Large intestine (tissue), 3 donors: ENCODE measurements at regions not wholly inside any gene's neighbourhood (a gene's known extent, or its start where the extent isn't known, plus 50 kb on each side); places are given as distances from the start of the nearest gene placed in this dataset.
A peak's percentile ranks its signal among the peaks of the same experiment; 100 is the strongest.

ENCODE experiments used
- DNase-seq, 2 donors: peaks; one replicate each; pipeline versions ENCODE4 v3.0.0 to v3.0.0-alpha.2; 2013
- H3K27ac ChIP-seq: one replicate; pipeline ENCODE4 v1.5.1; 2013; ENCODE audit warnings: low read length
- H3K27me3 ChIP-seq: 2 replicates; pipeline ENCODE4 v1.6.1; 2013; ENCODE audit warnings: low read length; ENCODE audit not compliant: control insufficient read depth, insufficient read depth
- H3K36me3 ChIP-seq: 2 replicates; pipeline ENCODE4 v1.6.1; 2013; ENCODE audit warnings: low read length; ENCODE audit not compliant: control insufficient read depth, insufficient read depth
- H3K4me1 ChIP-seq: one replicate; pipeline ENCODE4 v1.6.1; 2013; ENCODE audit warnings: low read length; ENCODE audit not compliant: control insufficient read depth, insufficient read depth
- H3K4me3 ChIP-seq: one replicate; pipeline ENCODE4 v1.5.1; 2013; ENCODE audit warnings: low read length
- H3K9me3 ChIP-seq: one replicate; pipeline ENCODE4 v1.6.1; 2013; ENCODE audit warnings: mild to moderate bottlenecking, low read depth, low read length, moderate library complexity; ENCODE audit not compliant: control insufficient read depth
- WGBS: methylation state at CpG from one replicate; pipeline ENCODE4 v1.1.5; 2013; ENCODE audit warnings: low lambda C conversion rate; ENCODE audit not compliant: insufficient coverage; 5-methylcytosine and 5-hydroxymethylcytosine counted together

- H3K27ac ChIP-seq: no peak overlapping the region
- no peak for DNase-seq
- H3K27me3 ChIP-seq: no peaks in the 10 kb centered on the region
- peaks cover 1% of the 10 kb centered on the region for H3K4me1 ChIP-seq
- H3K9me3 ChIP-seq: no peaks in the 10 kb centered on the region
- no peaks in the 10 kb centered on the region for H3K36me3 ChIP-seq
- WGBS: 78% methylated on average over 1 of the region's 7 CpGs
- H3K4me3 ChIP-seq: no peak overlapping the region
Measured at GRCh38 chr2:128573116-128573515, 254.4 kb upstream of the HS6ST1 start.

GRCh38 chr2:128573531-128573930 is 254.9 kb upstream of the HS6ST1 start:
- H3K27ac ChIP-seq: no peak overlapping the region
- WGBS: no CpG with 5 or more reads among the region's 4 CpGs

GRCh38 chr2:128577141-128577930 is 258.7 kb upstream of the HS6ST1 start:
- H3K9me3 ChIP-seq: no peaks in the 10 kb centered on the region
- WGBS: 100% methylated on average over 1 of the region's 7 CpGs

More at GRCh38 chr2:128573531-128573930, 254.9 kb upstream of the HS6ST1 start:
- no peaks in the 10 kb centered on the region for H3K9me3 ChIP-seq
- H3K4me1 ChIP-seq: peaks cover 5% of the 10 kb centered on the region
- no peaks in the 10 kb centered on the region for H3K36me3 ChIP-seq
- H3K4me3 ChIP-seq: no peak overlapping the region
- DNase-seq: no peak
- H3K27me3 ChIP-seq: no peaks in the 10 kb centered on the region

GRCh38 chr2:128578406-128579390 is 260.0 kb upstream of the HS6ST1 start:
- Histone ChIP-seq H3K4me3 (no peak overlapping the region), H3K9me3 (no peaks in the 10 kb centered on the region), H3K27ac (peak overlapping the region; percentile 86), H3K27me3 (no peaks in the 10 kb centered on the region), H3K36me3 (no peaks in the 10 kb centered on the region), H3K4me1 (peaks cover 21% of the 10 kb centered on the region)
- WGBS: 90% methylated on average over 2 of the region's 10 CpGs
- peak; percentile 82 to 87 for DNase-seq

More at GRCh38 chr2:128577141-128577930, 258.7 kb upstream of the HS6ST1 start:
- DNase-seq: no peak
- Histone ChIP-seq H3K27me3 (no peaks in the 10 kb centered on the region), H3K4me1 (peaks cover 21% of the 10 kb centered on the region), H3K27ac (no peak overlapping the region), H3K36me3 (no peaks in the 10 kb centered on the region), H3K4me3 (no peak overlapping the region)

- DNase-seq: no peak
- Histone ChIP-seq H3K27ac (peak overlapping the region; percentile 61), H3K4me3 (no peak overlapping the region), H3K9me3 (peaks cover 5% of the 10 kb centered on the region), H3K4me1 (peaks cover 21% of the 10 kb centered on the region), H3K36me3 (no peaks in the 10 kb centered on the region), H3K27me3 (no peaks in the 10 kb centered on the region)
- no CpG with 5 or more reads among the region's 5 CpGs for WGBS
Measured at GRCh38 chr2:128579825-128580224, 261.2 kb upstream of the HS6ST1 start.

GRCh38 chr2:128580988-128581848 is 262.6 kb upstream of the HS6ST1 start:
- H3K4me3 ChIP-seq: no peak overlapping the region
- no CpG with 5 or more reads among the region's 6 CpGs for WGBS
- H3K9me3 ChIP-seq: peaks cover 5% of the 10 kb centered on the region

DNA sequence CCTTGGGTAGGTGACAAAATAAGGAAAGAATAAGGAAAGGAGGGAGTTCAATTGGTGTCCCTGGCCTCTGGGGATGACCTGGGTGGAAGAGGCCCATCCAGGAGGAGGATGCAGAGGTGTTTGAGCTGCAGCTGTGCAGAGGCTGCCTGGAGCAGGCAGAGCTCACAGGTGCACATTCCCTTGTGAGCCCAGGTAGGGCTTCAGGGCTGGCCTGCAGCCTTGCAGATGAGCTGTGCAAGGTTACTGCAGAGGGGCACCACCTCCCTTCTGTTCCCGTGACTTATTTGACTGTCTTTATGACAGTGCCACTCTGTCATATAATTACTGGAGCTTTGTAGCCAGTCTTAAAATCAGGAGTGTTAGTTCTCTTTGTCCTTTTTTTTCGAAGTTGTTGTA is 263.2 kb upstream of the HS6ST1 start:
- Histone ChIP-seq H3K4me1 (peaks cover 21% of the 10 kb centered on the region), H3K27me3 (no peaks in the 10 kb centered on the region), H3K9me3 (peaks cover 5% of the 10 kb centered on the region), H3K4me3 (no peak overlapping the region), H3K36me3 (no peaks in the 10 kb centered on the region), H3K27ac (no peak overlapping the region)
- WGBS: 89% methylated on average over 1 of the region's 2 CpGs
- no peak for DNase-seq

More at GRCh38 chr2:128580988-128581848, 262.6 kb upstream of the HS6ST1 start:
- Histone ChIP-seq H3K4me1 (peaks cover 21% of the 10 kb centered on the region), H3K27ac (no peak overlapping the region), H3K27me3 (no peaks in the 10 kb centered on the region), H3K36me3 (no peaks in the 10 kb centered on the region)
- DNase-seq: no peak

- WGBS: 96% methylated on average over 7 of the region's 8 CpGs
- H3K4me3 ChIP-seq: no peak overlapping the region
- DNase-seq: no peak
- peaks cover 9% of the 10 kb centered on the region for H3K4me1 ChIP-seq
- H3K27me3 ChIP-seq: no peaks in the 10 kb centered on the region
- no peak overlapping the region for H3K27ac ChIP-seq
- no peaks in the 10 kb centered on the region for H3K36me3 ChIP-seq
- peaks cover 5% of the 10 kb centered on the region for H3K9me3 ChIP-seq
Measured at GRCh38 chr2:128584296-128584890, 265.7 kb upstream of the HS6ST1 start.

- Histone ChIP-seq H3K4me3 (no peak overlapping the region), H3K9me3 (peaks cover 5% of the 10 kb centered on the region), H3K27me3 (no peaks in the 10 kb centered on the region), H3K36me3 (no peaks in the 10 kb centered on the region), H3K27ac (peak overlapping the region; percentile 37), H3K4me1 (peaks cover 4% of the 10 kb centered on the region)
- DNase-seq: peak in 1 of 2 donors; percentile 43
- 45% methylated on average over 2 of the region's 3 CpGs for WGBS
Measured at GRCh38 chr2:128585706-128586105, 267.0 kb upstream of the HS6ST1 start.
